Sigmoid colon (tissue), 4 donors: ENCODE measurements at regions not wholly inside any gene's neighbourhood (a gene's known extent, or its start where the extent isn't known, plus 50 kb on each side); places are given as distances from the start of the nearest gene placed in this dataset.

Source experiments
- CTCF ChIP-seq, 4 experiments: fragments of 450-650 bp in 3 of 4; fragments of 200-600 bp in 1 of 4; IDR thresholded peaks; one replicate each; pipeline ENCODE4 v1.5.1; 2016 to 2019; ENCODE audit warnings: antibody characterized with exemption in 4 of 4, mild to moderate bottlenecking in 3 of 4, moderate library complexity in 2 of 4
- EP300 ChIP-seq, 4 donors: sonication (generic); formaldehyde crosslinking; IDR thresholded peaks; one replicate each; pipeline ENCODE4 v1.6.1; 2017; ENCODE audit warnings: antibody characterized with exemption in 4 of 4
- POLR2A ChIP-seq, 2 donors: fragments of 450-650 bp; IDR thresholded peaks; one replicate each; pipeline ENCODE4 v1.6.1; 2016; ENCODE audit warnings: antibody characterized with exemption in 2 of 2, mild to moderate bottlenecking in 2 of 2, moderate library complexity in 2 of 2
- POLR2AphosphoS5 ChIP-seq, 4 donors: sonication (generic); formaldehyde crosslinking; IDR thresholded peaks; one replicate each; pipeline ENCODE4 v1.6.1; 2017; ENCODE audit warnings: antibody characterized with exemption in 4 of 4

- TF ChIP-seq CTCF (IDR thresholded peaks at IDR 0.05) (no peak), EP300 (IDR thresholded peaks at IDR 0.05) (no peak), POLR2AphosphoS5 (IDR thresholded peaks at IDR 0.05) (no peak), POLR2A (IDR thresholded peaks at IDR 0.05) (no peak)
Measured at GRCh38 chr20:55830121-55830827, 175.0 kb downstream of the CBLN4 start.
